ENCODE measurements at regions not wholly inside any gene's neighbourhood (a gene's known extent, or its start where the extent isn't known, plus 50 kb on each side); places are given as distances from the start of the nearest gene placed in this dataset.
A peak's percentile ranks its signal among the peaks of the same experiment; 100 is the strongest.

- dilution Hi-C loops (cut with MboI; ENCODE audit: extremely low pct_ligation_motif_present, low sequenced_read_pairs), result no loop called here
- TF ChIP-seq EZH2 (IDR thresholded peaks at IDR 0.05; ENCODE audit: low read length), result no peak
- TF ChIP-seq, protein P1, sequence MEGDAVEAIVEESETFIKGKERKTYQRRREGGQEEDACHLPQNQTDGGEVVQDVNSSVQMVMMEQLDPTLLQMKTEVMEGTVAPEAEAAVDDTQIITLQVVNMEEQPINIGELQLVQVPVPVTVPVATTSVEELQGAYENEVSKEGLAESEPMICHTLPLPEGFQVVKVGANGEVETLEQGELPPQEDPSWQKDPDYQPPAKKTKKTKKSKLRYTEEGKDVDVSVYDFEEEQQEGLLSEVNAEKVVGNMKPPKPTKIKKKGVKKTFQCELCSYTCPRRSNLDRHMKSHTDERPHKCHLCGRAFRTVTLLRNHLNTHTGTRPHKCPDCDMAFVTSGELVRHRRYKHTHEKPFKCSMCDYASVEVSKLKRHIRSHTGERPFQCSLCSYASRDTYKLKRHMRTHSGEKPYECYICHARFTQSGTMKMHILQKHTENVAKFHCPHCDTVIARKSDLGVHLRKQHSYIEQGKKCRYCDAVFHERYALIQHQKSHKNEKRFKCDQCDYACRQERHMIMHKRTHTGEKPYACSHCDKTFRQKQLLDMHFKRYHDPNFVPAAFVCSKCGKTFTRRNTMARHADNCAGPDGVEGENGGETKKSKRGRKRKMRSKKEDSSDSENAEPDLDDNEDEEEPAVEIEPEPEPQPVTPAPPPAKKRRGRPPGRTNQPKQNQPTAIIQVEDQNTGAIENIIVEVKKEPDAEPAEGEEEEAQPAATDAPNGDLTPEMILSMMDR (optimal IDR thresholded peaks at IDR 0.05 in 1 of 3, IDR thresholded peaks at IDR 0.05 in 1 of 3, conservative IDR thresholded peaks at IDR 0.05 in 1 of 3; ENCODE audit: extremely low read depth in 1 of 3, insufficient read depth in 2 of 3, low read length in 3 of 3), result no peak
- Histone ChIP-seq H4K20me1 (ENCODE audit: control insufficient read depth, extremely low read depth, insufficient read depth, low read length) (no peaks in the 10 kb centered on the region), H3K27ac (ENCODE audit: control insufficient read depth, insufficient read depth, low read length) (no peak overlapping the region), H3K4me1 (ENCODE audit: control insufficient read depth, extremely low read depth, insufficient read depth, low read length) (peaks cover 25% of the 10 kb centered on the region), H3K4me3 (ENCODE audit: control insufficient read depth in 2 of 3, extremely low read depth in 1 of 3, insufficient read depth in 2 of 3, low read depth in 1 of 3, low read length in 3 of 3) (no peak overlapping the region), H3K9me1 (ENCODE audit: control insufficient read depth, extremely low read depth, insufficient read depth, low read length) (no peaks in the 10 kb centered on the region), H3K9me3 (ENCODE audit: control insufficient read depth, low read depth, low read length) (no peaks in the 10 kb centered on the region), H3K36me3 (ENCODE audit: control insufficient read depth in 2 of 2, extremely low read depth in 1 of 2, insufficient read depth in 2 of 2, low read length in 2 of 2) (no peaks in the 10 kb centered on the region), H3K4me2 (ENCODE audit: control insufficient read depth, extremely low read depth, insufficient read depth, low read depth, low read length) (no peak overlapping the region), H3K9ac (ENCODE audit: control insufficient read depth, extremely low read depth, insufficient read depth, low read length) (no peak overlapping the region), H3K27me3 (ENCODE audit: control insufficient read depth, extremely low read depth, insufficient read depth, low read length) (no peaks in the 10 kb centered on the region), H2AFZ (ENCODE audit: control insufficient read depth, low read length) (no peak overlapping the region), H3K79me2 (ENCODE audit: control insufficient read depth, insufficient read depth, low read length) (no peaks in the 10 kb centered on the region)
- DNase-seq (ENCODE audit: low read depth, low spot score) (no peak), FAIRE-seq (no peak)
These were observed 63.5 kb upstream of the PRDM11 start for GRCh38 chr11:45082744-45083543.

DNA sequence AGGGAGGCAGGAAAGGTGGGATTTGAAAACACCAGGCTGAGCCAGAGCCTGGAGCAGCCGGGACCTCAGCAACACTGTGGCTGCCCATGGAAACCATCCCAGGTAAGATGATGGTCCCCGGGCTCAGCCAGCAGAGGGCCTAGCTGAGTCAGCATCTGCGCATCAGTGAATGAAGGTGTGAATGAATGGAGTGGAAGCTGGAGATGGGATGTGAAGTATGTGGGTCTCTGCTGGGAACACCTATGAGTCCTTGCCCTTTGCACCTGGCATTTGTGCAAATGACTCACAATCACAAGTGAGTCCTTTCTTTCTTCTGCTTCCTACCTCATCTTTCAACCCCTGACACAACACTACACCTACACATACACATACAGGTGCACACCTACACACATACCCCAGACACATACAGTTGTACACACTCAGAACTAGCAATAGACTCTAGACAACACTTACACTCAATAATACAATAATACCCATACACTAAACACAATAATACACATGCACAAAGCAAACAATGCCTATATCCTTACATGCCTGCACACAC, 62.8 kb upstream of the PRDM11 start:
- Histone ChIP-seq H3K9me1 (ENCODE audit: control insufficient read depth, extremely low read depth, insufficient read depth, low read length) (no peaks in the 10 kb centered on the region), H3K27ac (ENCODE audit: control insufficient read depth, insufficient read depth, low read length) (no peak overlapping the region), H3K9ac (ENCODE audit: control insufficient read depth, extremely low read depth, insufficient read depth, low read length) (no peak overlapping the region), H3K27me3 (ENCODE audit: control insufficient read depth, extremely low read depth, insufficient read depth, low read length) (no peaks in the 10 kb centered on the region), H3K9me3 (ENCODE audit: control insufficient read depth, low read depth, low read length) (no peaks in the 10 kb centered on the region), H3K36me3 (ENCODE audit: control insufficient read depth in 2 of 2, extremely low read depth in 1 of 2, insufficient read depth in 2 of 2, low read length in 2 of 2) (no peaks in the 10 kb centered on the region), H3K79me2 (ENCODE audit: control insufficient read depth, insufficient read depth, low read length) (no peaks in the 10 kb centered on the region), H3K4me3 (ENCODE audit: control insufficient read depth in 2 of 3, extremely low read depth in 1 of 3, insufficient read depth in 2 of 3, low read depth in 1 of 3, low read length in 3 of 3) (no peak overlapping the region), H3K4me1 (ENCODE audit: control insufficient read depth, extremely low read depth, insufficient read depth, low read length) (peaks cover 32% of the 10 kb centered on the region), H2AFZ (ENCODE audit: control insufficient read depth, low read length) (no peak overlapping the region), H4K20me1 (ENCODE audit: control insufficient read depth, extremely low read depth, insufficient read depth, low read length) (no peaks in the 10 kb centered on the region), H3K4me2 (ENCODE audit: control insufficient read depth, extremely low read depth, insufficient read depth, low read depth, low read length) (no peak overlapping the region)
- TF ChIP-seq EZH2 (IDR thresholded peaks at IDR 0.05; ENCODE audit: low read length), result no peak
- TF ChIP-seq, protein P1 (optimal IDR thresholded peaks at IDR 0.05 in 1 of 3, IDR thresholded peaks at IDR 0.05 in 1 of 3, conservative IDR thresholded peaks at IDR 0.05 in 1 of 3; ENCODE audit: extremely low read depth in 1 of 3, insufficient read depth in 2 of 3, low read length in 3 of 3), result peak; percentile 70 to 86 (median 75)
- no peak for DNase-seq (ENCODE audit: low read depth, low spot score)
- peak; percentile 75 for FAIRE-seq
- dilution Hi-C loops (cut with MboI; ENCODE audit: extremely low pct_ligation_motif_present, low sequenced_read_pairs), result no loop called here
